Transverse colon (tissue), 4 donors: ENCODE measurements at regions not wholly inside any gene's neighbourhood (a gene's known extent, or its start where the extent isn't known, plus 50 kb on each side); places are given as distances from the start of the nearest gene placed in this dataset.

Experiments used
- DNase-seq: peaks from one replicate; pipeline ENCODE4 v3.0.0-alpha.2; 2019
- H3K27ac ChIP-seq, 4 donors: fragments of 200-600 bp; sonication (generic); 2 replicates each; pipeline ENCODE4 v1.5.1; 2016 to 2018; ENCODE audit warnings: inconsistent platforms in 4 of 4
- H3K27me3 ChIP-seq: fragments of 200-600 bp; sonication (generic); 2 replicates; pipeline ENCODE4 v1.5.1; 2017; ENCODE audit warnings: inconsistent platforms
- H3K36me3 ChIP-seq, 4 donors: fragments of 200-600 bp; sonication (generic); 2 replicates each; pipeline ENCODE4 v1.5.1; 2017 to 2019; ENCODE audit warnings: inconsistent platforms in 4 of 4
- H3K4me1 ChIP-seq, 4 donors: fragments of 200-600 bp; sonication (generic); 2 replicates each; pipeline ENCODE4 v1.5.1; 2017 to 2020; ENCODE audit warnings: inconsistent platforms in 4 of 4
- H3K4me3 ChIP-seq, 4 donors: fragments of 200-600 bp; sonication (generic); 1 replicate in 1 of 4; 2 replicates in 3 of 4; pipeline versions ENCODE4 v1.5.1 to v1.6.1; 2017 to 2019; ENCODE audit warnings: inconsistent platforms in 4 of 4
- H3K9me3 ChIP-seq, 2 donors: fragments of 200-600 bp; sonication (generic); 2 replicates each; pipeline ENCODE4 v1.5.1; 2017 to 2019; ENCODE audit warnings: inconsistent platforms in 2 of 2
- EP300 ChIP-seq: sonication (generic); formaldehyde crosslinking; IDR thresholded peaks from one replicate; pipeline ENCODE4 v1.6.1; 2017; ENCODE audit warnings: antibody characterized with exemption, low read depth
- POLR2A ChIP-seq: fragments of 450-650 bp; IDR thresholded peaks from one replicate; pipeline ENCODE4 v1.6.1; 2016; ENCODE audit warnings: antibody characterized with exemption, mild to moderate bottlenecking, moderate library complexity
- POLR2AphosphoS5 ChIP-seq, 3 donors: sonication (generic); formaldehyde crosslinking; IDR thresholded peaks; one replicate each; pipeline ENCODE4 v1.6.1; 2016; ENCODE audit warnings: antibody characterized with exemption in 3 of 3
- WGBS, 2 donors: methylation state at CpG; one replicate each; pipeline ENCODE4 v1.1.5; 2018; ENCODE audit warnings: low coverage in 1 of 2; 5-methylcytosine and 5-hydroxymethylcytosine counted together
- in situ Hi-C, 4 donors: fragments of 200-750 bp; cut with MboI; loops; one replicate each; pipeline versions ENCODE4 v1.15.0 to v1.15.1; 2017; ENCODE audit warnings: low sequenced_read_pairs in 3 of 4, low pct_ligation_motif_present in 1 of 4, low pct_unique_long_range_greater_than_20kb in 1 of 4
- intact Hi-C: fragments of 100-400 bp; cut with DNase I; formaldehyde crosslinking; loops from one replicate; pipeline ENCODE4 v1.15.1; 2023; ENCODE audit warnings: low total_unique reads
- TF ChIP-seq, protein P1 (sequence below), 5 experiments: fragments of 200-600 bp in 3 of 5; fragments of 450-650 bp in 2 of 5; sonication (generic) in 3 of 5; IDR thresholded peaks; 1 replicate in 2 of 5; 2 replicates in 3 of 5; pipeline ENCODE4 v1.5.1; 2016 to 2017; ENCODE audit warnings: antibody characterized with exemption in 5 of 5, inconsistent platforms in 3 of 5, mild to moderate bottlenecking in 2 of 5, moderate library complexity in 1 of 5

DNA sequence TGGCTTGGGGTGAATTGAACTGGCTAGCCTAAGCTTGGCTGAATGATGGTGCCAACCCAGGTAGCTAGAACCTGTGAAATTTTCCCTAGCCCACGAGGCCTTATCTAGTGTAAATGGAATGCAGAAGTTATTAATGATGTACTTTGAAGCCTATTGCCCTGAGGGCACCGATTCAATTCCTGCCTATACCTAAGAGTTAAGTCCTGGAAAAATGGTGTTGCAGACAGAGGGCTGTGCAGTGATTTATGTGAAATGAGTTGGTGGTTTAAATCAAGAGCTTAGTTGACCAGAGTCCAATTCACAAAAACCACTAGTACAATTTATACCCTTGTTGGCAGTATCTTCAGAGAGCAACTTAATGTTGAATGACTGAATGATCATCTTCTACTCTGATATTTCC is 373.8 kb upstream of the JAG1 start:
- TF ChIP-seq, protein P1, sequence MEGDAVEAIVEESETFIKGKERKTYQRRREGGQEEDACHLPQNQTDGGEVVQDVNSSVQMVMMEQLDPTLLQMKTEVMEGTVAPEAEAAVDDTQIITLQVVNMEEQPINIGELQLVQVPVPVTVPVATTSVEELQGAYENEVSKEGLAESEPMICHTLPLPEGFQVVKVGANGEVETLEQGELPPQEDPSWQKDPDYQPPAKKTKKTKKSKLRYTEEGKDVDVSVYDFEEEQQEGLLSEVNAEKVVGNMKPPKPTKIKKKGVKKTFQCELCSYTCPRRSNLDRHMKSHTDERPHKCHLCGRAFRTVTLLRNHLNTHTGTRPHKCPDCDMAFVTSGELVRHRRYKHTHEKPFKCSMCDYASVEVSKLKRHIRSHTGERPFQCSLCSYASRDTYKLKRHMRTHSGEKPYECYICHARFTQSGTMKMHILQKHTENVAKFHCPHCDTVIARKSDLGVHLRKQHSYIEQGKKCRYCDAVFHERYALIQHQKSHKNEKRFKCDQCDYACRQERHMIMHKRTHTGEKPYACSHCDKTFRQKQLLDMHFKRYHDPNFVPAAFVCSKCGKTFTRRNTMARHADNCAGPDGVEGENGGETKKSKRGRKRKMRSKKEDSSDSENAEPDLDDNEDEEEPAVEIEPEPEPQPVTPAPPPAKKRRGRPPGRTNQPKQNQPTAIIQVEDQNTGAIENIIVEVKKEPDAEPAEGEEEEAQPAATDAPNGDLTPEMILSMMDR (IDR thresholded peaks at IDR 0.05) = no peak
- TF ChIP-seq POLR2A (no peak), EP300 (no peak), POLR2AphosphoS5 (IDR thresholded peaks at IDR 0.05) (no peak)
- DNase-seq = no peak
- Histone ChIP-seq H3K27me3 (no peaks in the 10 kb centered on the region), H3K4me1 (peaks cover 0 to 7% (median 0%) of the 10 kb centered on the region in 4 donors), H3K27ac (no peak overlapping the region), H3K9me3 (no peaks in the 10 kb centered on the region), H3K36me3 (no peaks in the 10 kb centered on the region), H3K4me3 (no peak overlapping the region)
- intact Hi-C loops = no loop called here
- in situ Hi-C loops = loop anchor here in 1 of 4 donors (10.0 kb wide), 1 partner anchor 57 kb away; no protein-coding TSS in a partner anchor
- 45% methylated on average over 2 of the region's 2 CpGs; no CpG with 5 or more reads in 1 of the 2 donors for WGBS, 2 donors

DNA sequence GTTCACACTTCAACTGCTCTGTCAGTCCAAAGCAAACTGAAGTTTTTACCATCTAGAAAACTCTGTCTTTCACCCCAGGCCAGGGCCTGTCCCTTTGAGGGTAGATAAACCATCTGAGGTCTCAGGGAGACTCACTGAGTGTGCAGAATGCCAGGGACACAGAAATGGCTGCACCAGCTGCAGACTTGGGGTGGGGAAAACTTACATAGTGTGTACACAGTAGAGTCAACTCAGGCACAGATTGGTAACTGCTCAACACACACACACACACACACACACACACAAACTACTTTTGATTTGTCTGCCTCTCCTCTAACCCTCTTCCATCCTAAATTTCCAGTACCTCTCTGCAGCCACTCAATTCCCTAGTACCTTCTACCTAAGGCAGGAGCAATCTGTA is 374.9 kb upstream of the JAG1 start:
- Histone ChIP-seq H3K27me3 (no peaks in the 10 kb centered on the region), H3K27ac (no peak overlapping the region), H3K36me3 (no peaks in the 10 kb centered on the region), H3K4me3 (no peak overlapping the region), H3K9me3 (no peaks in the 10 kb centered on the region), H3K4me1 (peaks cover 0 to 7% (median 0%) of the 10 kb centered on the region in 4 donors)
- DNase-seq = no peak
- in situ Hi-C loops (loop anchor here in 1 of 4 donors (10.0 kb wide), 1 partner anchor 56 kb away; no protein-coding TSS in a partner anchor), intact Hi-C loops (no loop called here)
- TF ChIP-seq, protein P1 (IDR thresholded peaks at IDR 0.05) = no peak
- TF ChIP-seq EP300 (no peak), POLR2AphosphoS5 (IDR thresholded peaks at IDR 0.05) (no peak), POLR2A (no peak)

- Histone ChIP-seq H3K36me3 (no peaks in the 10 kb centered on the region), H3K27me3 (no peaks in the 10 kb centered on the region), H3K27ac (no peak overlapping the region), H3K9me3 (no peaks in the 10 kb centered on the region), H3K4me1 (peaks cover 0 to 7% (median 0%) of the 10 kb centered on the region in 4 donors), H3K4me3 (no peak overlapping the region)
- 68 to 84% methylated on average over 2 of the region's 2 CpGs for WGBS, 2 donors
- in situ Hi-C loops = no loop called here
- TF ChIP-seq POLR2A (no peak), POLR2AphosphoS5 (IDR thresholded peaks at IDR 0.05) (no peak), EP300 (no peak)
- TF ChIP-seq, protein P1 (IDR thresholded peaks at IDR 0.05) = no peak
- no peak for DNase-seq
- intact Hi-C loops = no loop called here
Measured at GRCh38 chr20:11050350-11050749, 376.6 kb upstream of the JAG1 start.

DNA sequence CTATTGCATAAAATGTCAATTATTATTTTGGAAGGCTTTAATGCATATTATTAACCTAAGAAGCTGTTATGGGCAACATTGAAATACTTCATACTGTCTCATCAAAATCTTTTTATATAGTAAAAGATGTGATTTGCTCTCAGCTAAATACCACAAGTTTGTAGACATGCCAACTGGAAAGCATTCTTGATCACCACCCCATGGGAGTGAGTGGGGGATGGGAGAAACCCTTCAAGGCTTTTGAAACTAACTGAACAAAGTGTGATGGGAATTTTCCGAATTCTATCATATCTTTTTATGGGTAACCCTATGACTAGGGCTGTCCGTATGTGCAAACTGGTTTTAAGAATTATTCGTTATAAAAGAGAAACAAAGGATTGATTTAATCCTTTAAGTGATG is 377.3 kb upstream of the JAG1 start:
- intact Hi-C loops = no loop called here
- TF ChIP-seq POLR2A = no peak
- no peak for TF ChIP-seq POLR2AphosphoS5 (IDR thresholded peaks at IDR 0.05)
- no peak for TF ChIP-seq EP300
- TF ChIP-seq, protein P1 (IDR thresholded peaks at IDR 0.05) = no peak
- DNase-seq = no peak
- 62 to 84% methylated on average over 3 of the region's 3 CpGs for WGBS, 2 donors
- Histone ChIP-seq H3K4me3 (no peak overlapping the region), H3K9me3 (no peaks in the 10 kb centered on the region), H3K27me3 (no peaks in the 10 kb centered on the region), H3K4me1 (peaks cover 0 to 7% (median 0%) of the 10 kb centered on the region in 4 donors), H3K27ac (no peak overlapping the region), H3K36me3 (no peaks in the 10 kb centered on the region)
- in situ Hi-C loops = no loop called here
